ENCODE measurements at regions not wholly inside any gene's neighbourhood (a gene's known extent, or its start where the extent isn't known, plus 50 kb on each side); places are given as distances from the start of the nearest gene placed in this dataset.

GRCh38 chr13:107113387-107113786 is 545.5 kb upstream of the ARGLU1 start:
- TF ChIP-seq, protein P1, sequence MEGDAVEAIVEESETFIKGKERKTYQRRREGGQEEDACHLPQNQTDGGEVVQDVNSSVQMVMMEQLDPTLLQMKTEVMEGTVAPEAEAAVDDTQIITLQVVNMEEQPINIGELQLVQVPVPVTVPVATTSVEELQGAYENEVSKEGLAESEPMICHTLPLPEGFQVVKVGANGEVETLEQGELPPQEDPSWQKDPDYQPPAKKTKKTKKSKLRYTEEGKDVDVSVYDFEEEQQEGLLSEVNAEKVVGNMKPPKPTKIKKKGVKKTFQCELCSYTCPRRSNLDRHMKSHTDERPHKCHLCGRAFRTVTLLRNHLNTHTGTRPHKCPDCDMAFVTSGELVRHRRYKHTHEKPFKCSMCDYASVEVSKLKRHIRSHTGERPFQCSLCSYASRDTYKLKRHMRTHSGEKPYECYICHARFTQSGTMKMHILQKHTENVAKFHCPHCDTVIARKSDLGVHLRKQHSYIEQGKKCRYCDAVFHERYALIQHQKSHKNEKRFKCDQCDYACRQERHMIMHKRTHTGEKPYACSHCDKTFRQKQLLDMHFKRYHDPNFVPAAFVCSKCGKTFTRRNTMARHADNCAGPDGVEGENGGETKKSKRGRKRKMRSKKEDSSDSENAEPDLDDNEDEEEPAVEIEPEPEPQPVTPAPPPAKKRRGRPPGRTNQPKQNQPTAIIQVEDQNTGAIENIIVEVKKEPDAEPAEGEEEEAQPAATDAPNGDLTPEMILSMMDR (conservative IDR thresholded peaks at IDR 0.05), result no peak
- H3K9me3 Mint-ChIP-seq, result peaks cover 16% of the 10 kb centered on the region
- H3K4me3 Mint-ChIP-seq, result no peak overlapping the region
- no peaks in the 10 kb centered on the region for H3K27me3 Mint-ChIP-seq (ENCODE audit: low read depth)
- peaks cover 12% of the 10 kb centered on the region for H3K36me3 Mint-ChIP-seq (ENCODE audit: low read depth)
- H3K4me1 Mint-ChIP-seq, result peaks cover 4% of the 10 kb centered on the region
- H3K27ac Mint-ChIP-seq (ENCODE audit: unreplicated experiment), result no peak overlapping the region
- no peak for DNase-seq (ENCODE audit: low read depth, low spot score)

DNA sequence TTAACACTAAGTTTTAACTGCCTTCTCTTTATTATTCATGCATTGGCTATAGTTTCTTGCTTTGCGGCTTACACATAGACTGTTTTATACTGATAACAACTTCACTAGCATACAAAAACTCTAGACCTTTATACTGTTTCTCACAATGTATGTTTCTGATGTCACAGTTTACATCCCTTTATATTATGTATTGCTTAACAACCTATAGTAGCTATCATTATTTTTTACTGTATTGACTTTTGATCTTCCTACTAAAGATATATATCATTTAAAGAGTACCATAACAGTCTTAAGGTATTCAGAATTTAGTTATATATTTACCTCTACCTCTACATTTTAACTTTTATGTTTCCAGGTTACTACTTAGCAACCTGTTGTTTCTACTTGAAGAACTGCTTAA is 543.3 kb upstream of the ARGLU1 start:
- TF ChIP-seq, protein P1 (conservative IDR thresholded peaks at IDR 0.05), result no peak
- H3K9me3 Mint-ChIP-seq, result peaks cover 22% of the 10 kb centered on the region
- H3K36me3 Mint-ChIP-seq (ENCODE audit: low read depth), result peaks cover 12% of the 10 kb centered on the region
- no peak overlapping the region for H3K4me3 Mint-ChIP-seq
- H3K4me1 Mint-ChIP-seq, result no peaks in the 10 kb centered on the region
- no peak for DNase-seq (ENCODE audit: low read depth, low spot score)
- H3K27me3 Mint-ChIP-seq (ENCODE audit: low read depth), result no peaks in the 10 kb centered on the region
- no peak overlapping the region for H3K27ac Mint-ChIP-seq (ENCODE audit: unreplicated experiment)

GRCh38 chr13:107104631-107105030 is 536.7 kb upstream of the ARGLU1 start:
- Mint-ChIP-seq H3K4me3 (no peak overlapping the region), H3K4me1 (peaks cover 12% of the 10 kb centered on the region), H3K9me3 (peaks cover 19% of the 10 kb centered on the region), H3K27ac (ENCODE audit: unreplicated experiment) (no peak overlapping the region), H3K36me3 (ENCODE audit: low read depth) (peaks cover 12% of the 10 kb centered on the region), H3K27me3 (ENCODE audit: low read depth) (no peaks in the 10 kb centered on the region)
- TF ChIP-seq, protein P1 (conservative IDR thresholded peaks at IDR 0.05), result no peak
- DNase-seq (ENCODE audit: low read depth, low spot score), result no peak

DNA sequence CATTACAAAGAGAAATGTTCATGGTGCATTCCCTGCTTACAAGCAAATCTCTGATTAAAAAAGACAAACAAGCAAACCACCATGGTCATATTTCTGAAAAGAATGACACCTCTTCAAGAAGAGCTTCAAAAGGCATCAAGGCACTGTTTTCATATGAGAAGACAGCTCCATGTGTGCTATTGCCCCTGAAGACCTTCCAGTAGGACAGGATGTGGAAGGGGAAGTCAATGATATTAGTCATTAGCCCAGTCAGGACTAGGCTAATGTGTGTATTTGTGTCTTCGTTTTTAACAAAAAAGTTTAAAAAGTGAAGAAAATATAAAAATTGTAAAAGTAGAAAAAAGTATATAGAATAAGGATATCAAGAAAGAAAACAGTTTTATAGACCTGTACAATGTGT is 534.7 kb upstream of the ARGLU1 start:
- H3K4me1 Mint-ChIP-seq, result peaks cover 26% of the 10 kb centered on the region
- H3K9me3 Mint-ChIP-seq, result peaks cover 6% of the 10 kb centered on the region
- H3K4me3 Mint-ChIP-seq, result no peak overlapping the region
- peaks cover 2% of the 10 kb centered on the region for H3K36me3 Mint-ChIP-seq (ENCODE audit: low read depth)
- TF ChIP-seq, protein P1 (conservative IDR thresholded peaks at IDR 0.05), result no peak
- H3K27ac Mint-ChIP-seq (ENCODE audit: unreplicated experiment), result no peak overlapping the region
- DNase-seq (ENCODE audit: low read depth, low spot score), result no peak
- H3K27me3 Mint-ChIP-seq (ENCODE audit: low read depth), result no peaks in the 10 kb centered on the region

GRCh38 chr13:107099661-107100060 is 531.7 kb upstream of the ARGLU1 start:
- H3K9me3 Mint-ChIP-seq, result no peaks in the 10 kb centered on the region
- H3K36me3 Mint-ChIP-seq (ENCODE audit: low read depth), result no peaks in the 10 kb centered on the region
- no peak overlapping the region for H3K27ac Mint-ChIP-seq (ENCODE audit: unreplicated experiment)
- peaks cover 26% of the 10 kb centered on the region for H3K4me1 Mint-ChIP-seq
- no peak overlapping the region for H3K4me3 Mint-ChIP-seq
- H3K27me3 Mint-ChIP-seq (ENCODE audit: low read depth), result no peaks in the 10 kb centered on the region
- DNase-seq (ENCODE audit: low read depth, low spot score), result no peak
- TF ChIP-seq, protein P1 (conservative IDR thresholded peaks at IDR 0.05), result no peak

- H3K27ac Mint-ChIP-seq (ENCODE audit: unreplicated experiment), result peak overlapping the region; percentile 47
- TF ChIP-seq, protein P1 (conservative IDR thresholded peaks at IDR 0.05), result no peak
- no peaks in the 10 kb centered on the region for H3K36me3 Mint-ChIP-seq (ENCODE audit: low read depth)
- peak; percentile 3 for DNase-seq (ENCODE audit: low read depth, low spot score)
- H3K4me3 Mint-ChIP-seq, result peak overlapping the region; percentile 7
- H3K4me1 Mint-ChIP-seq, result peaks cover 26% of the 10 kb centered on the region
- H3K27me3 Mint-ChIP-seq (ENCODE audit: low read depth), result no peaks in the 10 kb centered on the region
- no peaks in the 10 kb centered on the region for H3K9me3 Mint-ChIP-seq
Measured at GRCh38 chr13:107097916-107098315, 530.0 kb upstream of the ARGLU1 start.

Measured in neural crest cell (in vitro differentiated cells).